ENCODE measurements at regions not wholly inside any gene's neighbourhood (a gene's known extent, or its start where the extent isn't known, plus 50 kb on each side); places are given as distances from the start of the nearest gene placed in this dataset.
A peak's percentile ranks its signal among the peaks of the same experiment; 100 is the strongest.

- peak overlapping the region; percentile 10; the same call in 1 of the 2 replicates for H3K56ac ChIP-seq (ENCODE audit: extremely low read depth, insufficient read depth, low read length)
- peak overlapping the region; percentile 92 for H2BK120ac ChIP-seq (ENCODE audit: low read depth, low read length)
- H3K4me1 ChIP-seq (ENCODE audit: control insufficient read depth, insufficient read depth, low read length) = peaks cover 63% of the 10 kb centered on the region
- no peak overlapping the region; the same call in 1 of the 2 replicates for H4K5ac ChIP-seq (ENCODE audit: low read depth, low read length)
- peak overlapping the region; percentile 96 for H3K4ac ChIP-seq (ENCODE audit: low read depth, low read length)
- H2BK5ac ChIP-seq (ENCODE audit: low read depth, low read length, poor library complexity, severe bottlenecking) = peak overlapping the region; percentile 75
- peak overlapping the region; percentile 26; the same call in 1 of the 2 replicates for H3K9ac ChIP-seq (ENCODE audit: low read depth, low read length)
- peaks cover 41 to 90% of the 10 kb centered on the region in 2 experiments for H3K79me1 ChIP-seq (ENCODE audit: low read depth in 1 of 2, low read length in 2 of 2)
- peaks cover 31% of the 10 kb centered on the region for H3K9me1 ChIP-seq (ENCODE audit: insufficient read depth, low read length)
- peak overlapping the region; percentile 96 for H2AK5ac ChIP-seq (ENCODE audit: low read depth, low read length)
- no peaks in the 10 kb centered on the region for H3K36me3 ChIP-seq (ENCODE audit: control insufficient read depth, insufficient read depth, low read length)
- intact Hi-C loops (cut with micrococcal nuclease) (no loop called here), in situ Hi-C loops (cut with MboI; ENCODE audit: low sequenced_read_pairs) (no loop called here), dilution Hi-C loops (cut with HindIII; ENCODE audit: low sequenced_read_pairs, unreplicated experiment) (no loop called here)
- TF ChIP-seq MAZ (IDR thresholded peaks at IDR 0.05; ENCODE audit: borderline replicate concordance, low read depth, low read length) (peak; percentile 50; the same call in 1 of the 2 replicates), NFE2L2 (IDR thresholded peaks at IDR 0.05; ENCODE audit: low read depth, low read length) (no peak), FOS (IDR thresholded peaks at IDR 0.05; ENCODE audit: low read depth, low read length) (peak; percentile 64; the same call in 1 of the 2 replicates), SMC3 (IDR thresholded peaks at IDR 0.05; ENCODE audit: low read depth, low read length) (peak; percentile 1; the same call in 1 of the 2 replicates), POLR2A (IDR thresholded peaks at IDR 0.05; ENCODE audit: low read depth, low read length) (peak; percentile 56), BHLHE40 (IDR thresholded peaks at IDR 0.05; ENCODE audit: low read depth, low read length) (peak; percentile 67), RCOR1 (IDR thresholded peaks at IDR 0.05; ENCODE audit: insufficient replicate concordance, low read length) (peak; percentile 34), ELK1 (IDR thresholded peaks at IDR 0.05; ENCODE audit: borderline replicate concordance, low read depth, low read length) (no peak)
- H3K18ac ChIP-seq (ENCODE audit: low read depth, low read length) = peak overlapping the region; percentile 26
- peak; percentile 8 for ATAC-seq (ENCODE audit: low read depth)
- H4K8ac ChIP-seq (ENCODE audit: low read depth in 2 of 2, low read length in 2 of 2) = peak overlapping the region; percentile 7 to 86
- no peaks in the 10 kb centered on the region for H3K27me3 ChIP-seq (ENCODE audit: control insufficient read depth, insufficient read depth, low read length)
- peak overlapping the region; percentile 91; the same call in 1 of the 3 replicates for H2BK15ac ChIP-seq (ENCODE audit: low read depth, low read length)
- ChIA-PET POLR2A (ENCODE audit: unreplicated experiment) (no interaction called here), CTCF (no interaction called here)
- H2AK9ac ChIP-seq (replicated peaks; ENCODE audit: low read depth, low read length, poor library complexity) = peak overlapping the region; percentile 85
- H2AFZ ChIP-seq (replicated peaks; ENCODE audit: low read length, poor library complexity) = peak overlapping the region; percentile 82
- H3K4me3 ChIP-seq (ENCODE audit: insufficient read depth, low read depth, low read length) = no peak overlapping the region
- H3K9me3 ChIP-seq (ENCODE audit: control insufficient read depth, insufficient read depth, low read length) = peaks cover 2% of the 10 kb centered on the region; the same call in 1 of the 2 replicates
- BruUV-seq (replicated peaks) = no TSS peak
- H2BK20ac ChIP-seq (ENCODE audit: low read depth, low read length) = peak overlapping the region; percentile 81
- WGBS, 2 experiments (ENCODE audit: extremely low coverage in 2 of 2, insufficient read length in 1 of 2) = 15% methylated on average over 5 of the region's 24 CpGs; no CpG with 5 or more reads in 1 of the 2 experiments
- peak overlapping the region; percentile 96 for H4K91ac ChIP-seq (ENCODE audit: insufficient read depth, low read depth, low read length)
- H3K27ac ChIP-seq (ENCODE audit: insufficient read depth, low read length) = peak overlapping the region; percentile 65
- peak overlapping the region; percentile 86 for H3K14ac ChIP-seq (replicated peaks; ENCODE audit: low read depth, low read length)
- H3K23ac ChIP-seq (ENCODE audit: low read depth, low read length) = peak overlapping the region; percentile 86
- peak; percentile 87 for DNase-seq
- peaks cover 40% of the 10 kb centered on the region for H4K20me1 ChIP-seq (ENCODE audit: insufficient read depth, low read length)
- peak overlapping the region; percentile 25; the same call in 1 of the 2 replicates for H3K4me2 ChIP-seq (ENCODE audit: low read depth, low read length)
Observed at GRCh38 chr16:85207357-85207921, 95.2 kb upstream of the CIBAR2 start.

Data from IMR-90 (cell line).